Endodermal cell (in vitro differentiated cells): ENCODE measurements at regions not wholly inside any gene's neighbourhood (a gene's known extent, or its start where the extent isn't known, plus 50 kb on each side); places are given as distances from the start of the nearest gene placed in this dataset.
"Not testable (repeated sequence)": the region's sequence is repeated elsewhere in the genome, so short reads cannot be mapped to it uniquely, and the experiment has no call there.

Experiments
- DNase-seq: peaks from one replicate; pipeline ENCODE4 v3.0.0-alpha.2; 2017
- H3K27ac ChIP-seq: 2 replicates; pipeline ENCODE4 v1.5.1; 2013; ENCODE audit warnings: mild to moderate bottlenecking, low read depth, low read length, moderate library complexity
- H3K27me3 ChIP-seq: 2 replicates; pipeline ENCODE4 v1.6.1; 2013; ENCODE audit warnings: mild to moderate bottlenecking, low read length, moderate library complexity; ENCODE audit not compliant: insufficient read depth, control insufficient read depth, poor library complexity, severe bottlenecking
- H3K36me3 ChIP-seq: 2 replicates; pipeline ENCODE4 v1.7.0; 2013; ENCODE audit warnings: mild to moderate bottlenecking, low read length, moderate library complexity; ENCODE audit not compliant: control insufficient read depth, insufficient read depth
- H3K4me1 ChIP-seq: one replicate; pipeline ENCODE4 v1.7.0; 2013; ENCODE audit warnings: low read length; ENCODE audit not compliant: control insufficient read depth, insufficient read depth
- H3K4me3 ChIP-seq: 2 replicates; pipeline ENCODE4 v1.5.1; 2013; ENCODE audit warnings: mild to moderate bottlenecking, low read length, moderate library complexity
- H3K9ac ChIP-seq: 2 replicates; pipeline ENCODE4 v1.6.1; 2013; ENCODE audit warnings: mild to moderate bottlenecking, low read length, moderate library complexity; ENCODE audit not compliant: poor library complexity, severe bottlenecking; ENCODE audit errors: extremely low read depth
- H3K9me3 ChIP-seq: 2 replicates; pipeline ENCODE4 v1.6.1; 2013; ENCODE audit warnings: mild to moderate bottlenecking, low read length, moderate library complexity; ENCODE audit not compliant: control insufficient read depth
- H3K27ac Mint-ChIP-seq: 2 replicates; pipeline ENCODE4 v1.8.0; 2020; ENCODE audit warnings: mixed read lengths
- H3K27me3 Mint-ChIP-seq: 2 replicates; pipeline ENCODE4 v1.8.0; 2021; ENCODE audit warnings: mild to moderate bottlenecking, mixed read lengths; ENCODE audit not compliant: insufficient read depth
- H3K36me3 Mint-ChIP-seq: 2 replicates; pipeline ENCODE4 v1.8.0; 2020; ENCODE audit warnings: low read depth, mixed read lengths
- H3K4me1 Mint-ChIP-seq: 2 replicates; pipeline ENCODE4 v1.8.0; 2020; ENCODE audit warnings: mixed read lengths
- H3K4me3 Mint-ChIP-seq: 2 replicates; pipeline ENCODE4 v1.8.0; 2020; ENCODE audit warnings: mild to moderate bottlenecking, moderate library complexity, mixed read lengths
- H3K9me3 Mint-ChIP-seq: 2 replicates; pipeline ENCODE4 v1.8.0; 2020; ENCODE audit warnings: mild to moderate bottlenecking, mixed read lengths
- CTCF ChIP-seq: fragments of 200-600 bp; sonication (generic); conservative IDR thresholded peaks from 2 replicates; pipeline ENCODE4 v1.5.0; 2021; ENCODE audit warnings: antibody characterized with exemption, mild to moderate bottlenecking
- WGBS, 2 experiments: methylation state at CpG; one replicate each; pipeline versions ENCODE4 v1.1.5 to v1.1.7; 2013; ENCODE audit warnings: missing lambda C conversion rate in 2 of 2, mixed read lengths in 1 of 2; ENCODE audit not compliant: insufficient coverage in 1 of 2, insufficient read length in 1 of 2; 5-methylcytosine and 5-hydroxymethylcytosine counted together

- not testable (repeated sequence) for H3K27ac ChIP-seq, H3K36me3 Mint-ChIP-seq, H3K9me3 ChIP-seq, H3K27me3 ChIP-seq, H3K9ac ChIP-seq, DNase-seq, H3K4me3 Mint-ChIP-seq, H3K36me3 ChIP-seq, H3K9me3 Mint-ChIP-seq, H3K27ac Mint-ChIP-seq, H3K4me1 ChIP-seq, H3K4me1 Mint-ChIP-seq, H3K4me3 ChIP-seq
- WGBS, 2 experiments: 75% methylated on average over 5 of the region's 5 CpGs; no CpG with 5 or more reads in 1 of the 2 experiments
- peaks cover 17% of the 10 kb centered on the region for H3K27me3 Mint-ChIP-seq
These were observed 747.6 kb downstream of the SPATA31A6 start for GRCh38 chr9:42931045-42931444.

GRCh38 chr9:42937583-42938235 is 754.2 kb downstream of the SPATA31A6 start:
- not testable (repeated sequence) for H3K9ac ChIP-seq, H3K27ac ChIP-seq, H3K4me3 Mint-ChIP-seq, H3K36me3 Mint-ChIP-seq, H3K4me1 ChIP-seq, H3K4me3 ChIP-seq, DNase-seq, H3K9me3 ChIP-seq, H3K27me3 ChIP-seq, H3K4me1 Mint-ChIP-seq, H3K27ac Mint-ChIP-seq, H3K9me3 Mint-ChIP-seq, H3K36me3 ChIP-seq
- H3K27me3 Mint-ChIP-seq: peaks cover 33% of the 10 kb centered on the region
- 43% methylated on average over 2 of the region's 2 CpGs; no CpG with 5 or more reads in 1 of the 2 experiments for WGBS, 2 experiments

- H3K27me3 ChIP-seq, H3K4me3 ChIP-seq, DNase-seq, H3K4me3 Mint-ChIP-seq, H3K9me3 ChIP-seq, H3K27ac ChIP-seq, H3K4me1 Mint-ChIP-seq, H3K27ac Mint-ChIP-seq, H3K36me3 Mint-ChIP-seq, H3K36me3 ChIP-seq, H3K9ac ChIP-seq, H3K4me1 ChIP-seq, H3K9me3 Mint-ChIP-seq: not testable (repeated sequence)
- H3K27me3 Mint-ChIP-seq: peaks cover 28% of the 10 kb centered on the region
- WGBS, 2 experiments: 94% methylated on average over 2 of the region's 4 CpGs; no CpG with 5 or more reads in 1 of the 2 experiments
These were observed 763.6 kb downstream of the SPATA31A6 start for GRCh38 chr9:42947050-42947449.

GRCh38 chr9:42951239-42951638 is 767.8 kb downstream of the SPATA31A6 start:
- H3K9ac ChIP-seq, H3K4me3 ChIP-seq, H3K4me3 Mint-ChIP-seq, H3K27ac ChIP-seq, H3K4me1 ChIP-seq, H3K9me3 ChIP-seq, H3K36me3 ChIP-seq, H3K4me1 Mint-ChIP-seq, H3K27ac Mint-ChIP-seq, H3K27me3 ChIP-seq, H3K9me3 Mint-ChIP-seq, H3K36me3 Mint-ChIP-seq: not testable (repeated sequence)
- DNase-seq: peak; percentile 88
- TF ChIP-seq CTCF: peak; percentile 74
- H3K27me3 Mint-ChIP-seq: peaks cover 32% of the 10 kb centered on the region
- WGBS, 2 experiments: 18% methylated on average over 1 of the region's 2 CpGs; no CpG with 5 or more reads in 1 of the 2 experiments

GRCh38 chr9:42965155-42965554 is 781.7 kb downstream of the SPATA31A6 start:
- H3K27ac ChIP-seq, H3K27me3 ChIP-seq, H3K36me3 Mint-ChIP-seq, H3K4me1 ChIP-seq, H3K36me3 ChIP-seq, H3K9ac ChIP-seq, H3K4me3 ChIP-seq, H3K9me3 ChIP-seq, H3K9me3 Mint-ChIP-seq: not testable (repeated sequence)
- DNase-seq: peak; percentile 48
- H3K27ac Mint-ChIP-seq: peak overlapping the region; percentile 66
- H3K4me3 Mint-ChIP-seq: peak overlapping the region; percentile 14
- peaks cover 19% of the 10 kb centered on the region for H3K27me3 Mint-ChIP-seq
- peaks cover 12% of the 10 kb centered on the region for H3K4me1 Mint-ChIP-seq
- 46% methylated on average over 1 of the region's 2 CpGs; no CpG with 5 or more reads in 1 of the 2 experiments for WGBS, 2 experiments

- H3K9me3 ChIP-seq, H3K9ac ChIP-seq, H3K27ac Mint-ChIP-seq, H3K36me3 ChIP-seq, H3K36me3 Mint-ChIP-seq, H3K4me3 Mint-ChIP-seq, H3K4me3 ChIP-seq, H3K27ac ChIP-seq, H3K4me1 ChIP-seq, H3K9me3 Mint-ChIP-seq, H3K4me1 Mint-ChIP-seq, DNase-seq: not testable (repeated sequence)
- H3K27me3 Mint-ChIP-seq: peaks cover 35% of the 10 kb centered on the region
- 89 to 100% methylated on average over 1 to 7 of the region's 10 CpGs for WGBS, 2 experiments
- peaks cover 10% of the 10 kb centered on the region for H3K27me3 ChIP-seq
These were observed 788.4 kb downstream of the SPATA31A6 start for GRCh38 chr9:42971872-42972271.
